Middle frontal gyrus (tissue), 1 donor: ENCODE measurements at regions not wholly inside any gene's neighbourhood (a gene's known extent, or its start where the extent isn't known, plus 50 kb on each side); places are given as distances from the start of the nearest gene placed in this dataset.
"Not testable (repeated sequence)": the region's sequence is repeated elsewhere in the genome, so short reads cannot be mapped to it uniquely, and the experiment has no call there.

Experiments
- DNase-seq: peaks from one replicate; pipeline ENCODE4 v3.0.0-alpha.2; 2015; ENCODE audit warnings: low spot score; ENCODE audit errors: extremely low spot score

- not testable (repeated sequence) for DNase-seq
Observed at GRCh38 chr7:150101282-150101681, 221.9 kb upstream of the LRRC61 start.

GRCh38 chr7:150107283-150107682 lies 215.9 kb upstream of the LRRC61 start:
- not testable (repeated sequence) for DNase-seq

- not testable (repeated sequence) for DNase-seq
Observed at GRCh38 chr7:150110375-150110820, 212.8 kb upstream of the LRRC61 start.

- not testable (repeated sequence) for DNase-seq
Observed at GRCh38 chr7:150110882-150111281, 212.3 kb upstream of the LRRC61 start.

- not testable (repeated sequence) for DNase-seq
Observed at GRCh38 chr7:150111373-150112139, 211.6 kb upstream of the LRRC61 start.

- not testable (repeated sequence) for DNase-seq
Observed at GRCh38 chr7:150113301-150113700, 209.9 kb upstream of the LRRC61 start.

GRCh38 chr7:150114591-150114990 lies 208.6 kb upstream of the LRRC61 start:
- not testable (repeated sequence) for DNase-seq

- DNase-seq, result not testable (repeated sequence)
Observed at GRCh38 chr7:150119966-150120365, 203.2 kb upstream of the LRRC61 start.

GRCh38 chr7:150125831-150126230 lies 197.3 kb upstream of the LRRC61 start:
- not testable (repeated sequence) for DNase-seq

GRCh38 chr7:150134451-150134850 lies 188.7 kb upstream of the LRRC61 start:
- DNase-seq, result not testable (repeated sequence)

GRCh38 chr7:150135620-150136190 lies 187.4 kb upstream of the LRRC61 start:
- not testable (repeated sequence) for DNase-seq

GRCh38 chr7:150139840-150140239 lies 183.3 kb upstream of the LRRC61 start:
- not testable (repeated sequence) for DNase-seq

- not testable (repeated sequence) for DNase-seq
Observed at GRCh38 chr7:150141525-150142345, 181.4 kb upstream of the LRRC61 start.

GRCh38 chr7:150146124-150146523 lies 177.0 kb upstream of the LRRC61 start:
- DNase-seq, result not testable (repeated sequence)

- DNase-seq, result not testable (repeated sequence)
Observed at GRCh38 chr7:150147524-150147923, 175.6 kb upstream of the LRRC61 start.

- not testable (repeated sequence) for DNase-seq
Observed at GRCh38 chr7:150156015-150156414, 167.1 kb upstream of the LRRC61 start.

- not testable (repeated sequence) for DNase-seq
Observed at GRCh38 chr7:150158696-150159095, 164.5 kb upstream of the LRRC61 start.

GRCh38 chr7:150169515-150169914 lies 153.6 kb upstream of the LRRC61 start:
- not testable (repeated sequence) for DNase-seq

GRCh38 chr7:150169943-150170490 lies 153.1 kb upstream of the LRRC61 start:
- DNase-seq, result not testable (repeated sequence)

GRCh38 chr7:150183602-150184001 lies 139.6 kb upstream of the LRRC61 start:
- not testable (repeated sequence) for DNase-seq

- not testable (repeated sequence) for DNase-seq
Observed at GRCh38 chr7:150189963-150190362, 133.2 kb upstream of the LRRC61 start.
